GM23338 (cell line): ENCODE measurements at regions not wholly inside any gene's neighbourhood (a gene's known extent, or its start where the extent isn't known, plus 50 kb on each side); places are given as distances from the start of the nearest gene placed in this dataset.

ENCODE experiments used
- ATAC-seq: fragments of 200-7000 bp; cut with Tn5 transposase; 3 replicates; pipeline ENCODE4 v1.9.1; 2020
- DNase-seq: peaks from one replicate; pipeline ENCODE4 v3.0.0-alpha.2; 2015; ENCODE audit warnings: low spot score
- H2AFZ ChIP-seq: fragments of 200-600 bp; sonication (generic); 2 replicates; pipeline ENCODE4 v1.8.0; 2016; ENCODE audit warnings: antibody characterized with exemption, mild to moderate bottlenecking, moderate library complexity
- H3F3A ChIP-seq: fragments of 200-600 bp; sonication (generic); replicated peaks from 2 replicates; pipeline ENCODE4 v1.8.0; 2017; ENCODE audit warnings: antibody characterized with exemption, mixed run types, low read depth
- H3K27ac ChIP-seq: fragments of 200-600 bp; sonication (generic); 2 replicates; pipeline ENCODE4 v1.6.1; 2016; ENCODE audit warnings: low read depth
- H3K27me3 ChIP-seq: fragments of 200-600 bp; sonication (generic); 2 replicates; pipeline ENCODE4 v1.8.0; 2016; ENCODE audit warnings: mild to moderate bottlenecking, mixed run types, moderate library complexity; ENCODE audit not compliant: insufficient read depth
- H3K36me3 ChIP-seq: fragments of 200-600 bp; sonication (generic); 2 replicates; pipeline ENCODE4 v1.8.0; 2016; ENCODE audit warnings: mild to moderate bottlenecking; ENCODE audit not compliant: insufficient read depth
- H3K4me1 ChIP-seq: fragments of 200-600 bp; sonication (generic); 2 replicates; pipeline ENCODE4 v1.8.0; 2016; ENCODE audit warnings: mild to moderate bottlenecking, moderate library complexity; ENCODE audit not compliant: insufficient read depth
- H3K4me2 ChIP-seq: fragments of 200-600 bp; sonication (generic); 2 replicates; pipeline ENCODE4 v1.7.1; 2017; ENCODE audit warnings: mixed run types
- H3K4me3 ChIP-seq: fragments of 200-600 bp; sonication (generic); 2 replicates; pipeline ENCODE4 v1.6.1; 2016; ENCODE audit warnings: mixed run types
- H3K79me2 ChIP-seq: fragments of 200-600 bp; sonication (generic); replicated peaks from 2 replicates; pipeline ENCODE4 v1.8.0; 2017; ENCODE audit warnings: mild to moderate bottlenecking; ENCODE audit not compliant: insufficient read depth
- H3K9me2 ChIP-seq: fragments of 200-600 bp; sonication (generic); 2 replicates; pipeline ENCODE4 v1.8.0; 2017; ENCODE audit not compliant: insufficient read depth
- H4K20me1 ChIP-seq: fragments of 200-600 bp; sonication (generic); replicated peaks from 2 replicates; pipeline ENCODE4 v1.8.0; 2017; ENCODE audit warnings: mild to moderate bottlenecking; ENCODE audit not compliant: insufficient read depth
- H3K27ac Mint-ChIP-seq: 2 replicates; pipeline ENCODE4 v1.8.0; 2020; ENCODE audit warnings: inconsistent platforms, mild to moderate bottlenecking, moderate library complexity, mixed read lengths
- H3K27me3 Mint-ChIP-seq: 3 replicates; pipeline ENCODE4 v1.8.0; 2022; ENCODE audit warnings: low read depth, mild to moderate bottlenecking, moderate library complexity, mixed read lengths, inconsistent platforms; ENCODE audit not compliant: insufficient read depth, poor library complexity
- H3K36me3 Mint-ChIP-seq: 3 replicates; pipeline ENCODE4 v1.8.0; 2021; ENCODE audit warnings: low read depth, mild to moderate bottlenecking, inconsistent platforms, moderate library complexity, mixed read lengths
- H3K4me1 Mint-ChIP-seq: 3 replicates; pipeline ENCODE4 v1.8.0; 2020; ENCODE audit warnings: mild to moderate bottlenecking, inconsistent platforms, mixed read lengths
- H3K4me3 Mint-ChIP-seq: 3 replicates; pipeline ENCODE4 v1.8.0; 2021; ENCODE audit warnings: moderate library complexity, mild to moderate bottlenecking, inconsistent platforms, mixed read lengths
- H3K9me3 Mint-ChIP-seq: 3 replicates; pipeline ENCODE4 v1.8.0; 2020; ENCODE audit warnings: moderate library complexity, mild to moderate bottlenecking, inconsistent platforms, mixed read lengths
- CREB1 ChIP-seq: fragments of 250-450 bp; sonication (Bioruptor Pico); IDR thresholded peaks from 2 replicates; pipeline ENCODE4 v1.5.0; 2020; ENCODE audit warnings: low read depth, mild to moderate bottlenecking, moderate library complexity
- EZH2 ChIP-seq: fragments of 200-600 bp; sonication (generic); IDR thresholded peaks from one replicate; pipeline ENCODE4 v1.8.0; 2017; ENCODE audit warnings: antibody characterized with exemption, mild to moderate bottlenecking, low read depth; ENCODE audit not compliant: unreplicated experiment
- JUNB ChIP-seq: IDR thresholded peaks from one replicate; pipeline ENCODE4 v1.6.1; 2016; ENCODE audit warnings: antibody characterized with exemption; ENCODE audit not compliant: unreplicated experiment
- ZNF114 ChIP-seq: fragments of 250-450 bp; sonication (Bioruptor Pico); IDR thresholded peaks from 2 replicates; pipeline ENCODE4 v1.5.0; 2020; ENCODE audit warnings: mild to moderate bottlenecking, moderate library complexity
- ZNF331 ChIP-seq: fragments of 250-450 bp; sonication (Bioruptor Pico); IDR thresholded peaks from 2 replicates; pipeline ENCODE4 v1.5.0; 2020; ENCODE audit warnings: low read depth, mild to moderate bottlenecking, moderate library complexity
- TF ChIP-seq, protein P1 (sequence below): IDR thresholded peaks from one replicate; pipeline ENCODE4 v1.6.1; 2018; ENCODE audit warnings: antibody characterized with exemption; ENCODE audit not compliant: unreplicated experiment
- TF ChIP-seq, protein P2 (sequence below), 2 experiments: fragments of 200-600 bp in 1 of 2; sonication (generic) in 1 of 2; conservative IDR thresholded peaks; 2 replicates each; pipeline versions ENCODE4 v1.5.1 to v1.6.1; 2016 to 2017; ENCODE audit warnings: antibody characterized with exemption in 2 of 2, low read depth in 2 of 2, mild to moderate bottlenecking in 2 of 2, moderate library complexity in 1 of 2
- TF ChIP-seq, protein P3 (sequence below): IDR thresholded peaks from 2 replicates; pipeline ENCODE4 v1.6.1; 2016; ENCODE audit warnings: antibody characterized with exemption

DNA sequence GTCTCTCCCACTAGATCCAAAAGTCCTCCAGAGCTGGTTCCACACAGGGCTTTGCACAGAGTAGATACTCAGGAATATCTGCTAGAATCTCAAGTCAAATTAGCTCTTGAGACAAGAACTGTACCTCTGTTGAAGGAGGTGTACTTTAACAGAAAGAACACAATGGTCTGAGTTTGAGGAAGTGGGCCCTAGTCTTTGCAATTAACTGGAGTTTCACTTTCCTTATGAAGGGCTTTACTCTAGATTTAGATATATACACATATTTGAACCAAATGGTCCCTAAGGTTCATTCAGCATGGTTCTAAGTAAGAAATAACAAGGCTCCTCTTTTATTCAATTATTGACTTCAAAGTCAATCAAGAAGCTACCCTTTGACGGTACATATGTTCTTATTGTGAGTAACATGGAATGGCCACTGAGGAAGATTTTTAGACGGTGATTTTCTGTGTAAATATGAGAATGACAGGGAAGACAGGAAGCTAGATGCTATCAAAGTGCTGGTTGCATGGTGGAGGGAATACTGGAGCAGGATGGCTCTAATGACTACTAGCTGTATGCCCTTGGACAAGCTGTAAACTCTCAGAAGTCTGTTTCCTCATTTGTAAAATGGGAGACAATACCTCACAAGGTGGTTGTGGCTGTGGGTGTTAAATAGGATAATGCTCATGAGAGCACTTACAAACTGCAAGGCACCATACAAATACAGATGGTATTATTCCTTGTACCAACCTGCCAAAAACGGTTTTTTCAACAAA lies 73.5 kb upstream of the SERTAD2 start:
- Histone ChIP-seq H3K27ac (no peak overlapping the region), H3K9me2 (no peaks in the 10 kb centered on the region), H3K4me3 (no peak overlapping the region), H3K27me3 (no peaks in the 10 kb centered on the region), H4K20me1 (no peaks in the 10 kb centered on the region), H3K36me3 (no peaks in the 10 kb centered on the region), H2AFZ (no peak overlapping the region), H3K4me1 (peaks cover 15% of the 10 kb centered on the region), H3K4me2 (no peak overlapping the region), H3F3A (no peaks in the 10 kb centered on the region), H3K79me2 (no peaks in the 10 kb centered on the region)
- DNase-seq (no peak), ATAC-seq (no peak)
- Mint-ChIP-seq H3K4me3 (no peak overlapping the region), H3K36me3 (no peaks in the 10 kb centered on the region), H3K27me3 (peaks cover 3% of the 10 kb centered on the region), H3K4me1 (peaks cover 30% of the 10 kb centered on the region), H3K27ac (no peak overlapping the region), H3K9me3 (no peaks in the 10 kb centered on the region)
- TF ChIP-seq ZNF331 (no peak), ZNF114 (CRISPR knock-in tag) (no peak), CREB1 (CRISPR knock-in tag) (no peak), EZH2 (no peak), JUNB (no peak)
- TF ChIP-seq, protein P1, sequence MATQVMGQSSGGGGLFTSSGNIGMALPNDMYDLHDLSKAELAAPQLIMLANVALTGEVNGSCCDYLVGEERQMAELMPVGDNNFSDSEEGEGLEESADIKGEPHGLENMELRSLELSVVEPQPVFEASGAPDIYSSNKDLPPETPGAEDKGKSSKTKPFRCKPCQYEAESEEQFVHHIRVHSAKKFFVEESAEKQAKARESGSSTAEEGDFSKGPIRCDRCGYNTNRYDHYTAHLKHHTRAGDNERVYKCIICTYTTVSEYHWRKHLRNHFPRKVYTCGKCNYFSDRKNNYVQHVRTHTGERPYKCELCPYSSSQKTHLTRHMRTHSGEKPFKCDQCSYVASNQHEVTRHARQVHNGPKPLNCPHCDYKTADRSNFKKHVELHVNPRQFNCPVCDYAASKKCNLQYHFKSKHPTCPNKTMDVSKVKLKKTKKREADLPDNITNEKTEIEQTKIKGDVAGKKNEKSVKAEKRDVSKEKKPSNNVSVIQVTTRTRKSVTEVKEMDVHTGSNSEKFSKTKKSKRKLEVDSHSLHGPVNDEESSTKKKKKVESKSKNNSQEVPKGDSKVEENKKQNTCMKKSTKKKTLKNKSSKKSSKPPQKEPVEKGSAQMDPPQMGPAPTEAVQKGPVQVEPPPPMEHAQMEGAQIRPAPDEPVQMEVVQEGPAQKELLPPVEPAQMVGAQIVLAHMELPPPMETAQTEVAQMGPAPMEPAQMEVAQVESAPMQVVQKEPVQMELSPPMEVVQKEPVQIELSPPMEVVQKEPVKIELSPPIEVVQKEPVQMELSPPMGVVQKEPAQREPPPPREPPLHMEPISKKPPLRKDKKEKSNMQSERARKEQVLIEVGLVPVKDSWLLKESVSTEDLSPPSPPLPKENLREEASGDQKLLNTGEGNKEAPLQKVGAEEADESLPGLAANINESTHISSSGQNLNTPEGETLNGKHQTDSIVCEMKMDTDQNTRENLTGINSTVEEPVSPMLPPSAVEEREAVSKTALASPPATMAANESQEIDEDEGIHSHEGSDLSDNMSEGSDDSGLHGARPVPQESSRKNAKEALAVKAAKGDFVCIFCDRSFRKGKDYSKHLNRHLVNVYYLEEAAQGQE, result no peak
- TF ChIP-seq, protein P2, sequence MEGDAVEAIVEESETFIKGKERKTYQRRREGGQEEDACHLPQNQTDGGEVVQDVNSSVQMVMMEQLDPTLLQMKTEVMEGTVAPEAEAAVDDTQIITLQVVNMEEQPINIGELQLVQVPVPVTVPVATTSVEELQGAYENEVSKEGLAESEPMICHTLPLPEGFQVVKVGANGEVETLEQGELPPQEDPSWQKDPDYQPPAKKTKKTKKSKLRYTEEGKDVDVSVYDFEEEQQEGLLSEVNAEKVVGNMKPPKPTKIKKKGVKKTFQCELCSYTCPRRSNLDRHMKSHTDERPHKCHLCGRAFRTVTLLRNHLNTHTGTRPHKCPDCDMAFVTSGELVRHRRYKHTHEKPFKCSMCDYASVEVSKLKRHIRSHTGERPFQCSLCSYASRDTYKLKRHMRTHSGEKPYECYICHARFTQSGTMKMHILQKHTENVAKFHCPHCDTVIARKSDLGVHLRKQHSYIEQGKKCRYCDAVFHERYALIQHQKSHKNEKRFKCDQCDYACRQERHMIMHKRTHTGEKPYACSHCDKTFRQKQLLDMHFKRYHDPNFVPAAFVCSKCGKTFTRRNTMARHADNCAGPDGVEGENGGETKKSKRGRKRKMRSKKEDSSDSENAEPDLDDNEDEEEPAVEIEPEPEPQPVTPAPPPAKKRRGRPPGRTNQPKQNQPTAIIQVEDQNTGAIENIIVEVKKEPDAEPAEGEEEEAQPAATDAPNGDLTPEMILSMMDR (conservative IDR thresholded peaks at IDR 0.05; ENCODE audit: low read depth in 2 of 2), result no peak
- TF ChIP-seq, protein P3, sequence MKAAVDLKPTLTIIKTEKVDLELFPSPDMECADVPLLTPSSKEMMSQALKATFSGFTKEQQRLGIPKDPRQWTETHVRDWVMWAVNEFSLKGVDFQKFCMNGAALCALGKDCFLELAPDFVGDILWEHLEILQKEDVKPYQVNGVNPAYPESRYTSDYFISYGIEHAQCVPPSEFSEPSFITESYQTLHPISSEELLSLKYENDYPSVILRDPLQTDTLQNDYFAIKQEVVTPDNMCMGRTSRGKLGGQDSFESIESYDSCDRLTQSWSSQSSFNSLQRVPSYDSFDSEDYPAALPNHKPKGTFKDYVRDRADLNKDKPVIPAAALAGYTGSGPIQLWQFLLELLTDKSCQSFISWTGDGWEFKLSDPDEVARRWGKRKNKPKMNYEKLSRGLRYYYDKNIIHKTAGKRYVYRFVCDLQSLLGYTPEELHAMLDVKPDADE, result no peak
